DMS79 (cell line): ENCODE measurements at regions not wholly inside any gene's neighbourhood (a gene's known extent, or its start where the extent isn't known, plus 50 kb on each side); places are given as distances from the start of the nearest gene placed in this dataset.
"Not testable (repeated sequence)": the region's sequence is repeated elsewhere in the genome, so short reads cannot be mapped to it uniquely, and the experiment has no call there.

Source experiments
- DNase-seq: peaks from one replicate; lab custom pipeline; 2025; lab: John Stamatoyannopoulos, UW

DNA sequence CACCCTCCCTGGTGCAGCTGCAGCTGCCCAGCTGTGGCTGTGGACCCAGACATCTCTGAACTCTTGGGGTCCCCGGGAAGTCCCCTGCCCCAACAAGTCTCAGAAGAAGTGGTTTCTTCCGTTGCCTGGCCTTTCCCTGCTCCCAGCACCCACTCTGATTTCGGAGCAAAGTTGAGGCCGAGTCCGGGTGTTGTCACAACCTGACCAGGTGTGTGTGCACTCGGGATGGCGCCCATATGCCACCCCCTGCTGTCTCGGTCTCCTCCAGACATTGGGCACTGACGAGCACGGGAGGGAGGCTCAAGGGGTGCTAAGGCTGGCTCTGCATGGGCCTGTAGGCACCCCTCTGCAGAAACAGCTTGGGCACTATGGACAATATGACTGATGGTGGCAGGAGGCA is 1055.3 kb downstream of the REEP3 start:
- no peak for DNase-seq

DNA sequence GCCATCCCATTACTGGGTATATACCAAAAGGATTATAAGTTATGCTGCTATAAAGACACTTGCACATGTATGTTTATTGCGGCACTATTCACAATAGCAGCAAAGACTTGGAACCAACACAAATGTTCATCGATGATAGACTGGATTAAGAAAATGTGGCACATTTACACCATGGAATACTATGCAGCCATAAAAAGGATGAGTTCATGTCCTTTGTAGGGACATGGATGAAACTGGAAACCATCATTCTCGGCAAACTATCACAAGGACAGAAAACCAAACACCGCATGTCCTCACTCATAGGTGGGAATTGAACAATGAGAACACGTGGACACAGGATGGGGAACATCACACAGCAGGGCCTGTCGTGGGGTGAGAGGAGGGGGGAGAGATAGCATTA is 1057.6 kb downstream of the REEP3 start:
- not testable (repeated sequence) for DNase-seq

DNA sequence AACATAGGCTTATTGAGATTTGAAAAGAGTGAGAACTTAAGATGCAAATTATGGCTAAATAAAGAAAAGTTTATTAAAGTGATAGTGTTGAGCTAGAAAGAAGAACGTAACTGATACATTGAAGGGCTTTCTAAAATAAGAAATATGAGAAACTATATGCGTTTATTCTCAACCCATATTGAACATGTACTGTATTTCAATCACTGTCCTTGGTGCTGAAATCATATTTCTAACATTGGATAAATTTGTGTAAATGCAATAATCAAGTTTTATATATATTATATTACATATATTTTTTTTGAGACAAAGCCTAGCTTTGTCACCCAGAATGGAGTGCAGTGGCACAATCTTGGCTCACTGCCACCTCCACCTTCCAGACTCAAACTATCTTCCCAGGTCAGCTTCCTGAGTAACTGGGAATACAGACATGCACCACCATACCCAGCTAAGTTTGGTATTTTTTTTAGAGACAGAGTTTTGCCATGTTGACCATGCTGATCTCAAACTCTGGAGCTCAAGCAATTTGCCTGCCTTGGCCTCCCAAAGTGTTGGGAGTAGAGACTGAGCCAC is 1065.8 kb downstream of the REEP3 start:
- DNase-seq = no peak

DNA sequence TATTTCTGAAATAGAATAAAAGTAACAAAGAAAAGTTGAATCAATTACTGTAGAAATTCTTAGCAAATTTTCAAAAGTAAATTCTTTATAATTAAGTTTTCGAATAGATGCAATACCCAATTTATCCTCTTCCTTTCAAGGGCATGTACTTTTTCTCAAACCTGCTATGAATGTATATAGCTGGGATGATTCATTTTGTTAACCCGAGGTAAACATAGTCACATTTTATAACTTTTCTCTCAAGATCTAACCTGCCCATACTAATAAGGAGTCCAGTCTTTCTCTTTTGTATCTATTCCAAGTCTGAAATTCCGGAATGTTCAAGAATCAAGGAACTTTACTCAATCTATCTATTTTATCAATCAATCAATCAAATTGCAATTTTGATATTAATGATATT is 1072.9 kb downstream of the REEP3 start:
- no peak for DNase-seq

DNA sequence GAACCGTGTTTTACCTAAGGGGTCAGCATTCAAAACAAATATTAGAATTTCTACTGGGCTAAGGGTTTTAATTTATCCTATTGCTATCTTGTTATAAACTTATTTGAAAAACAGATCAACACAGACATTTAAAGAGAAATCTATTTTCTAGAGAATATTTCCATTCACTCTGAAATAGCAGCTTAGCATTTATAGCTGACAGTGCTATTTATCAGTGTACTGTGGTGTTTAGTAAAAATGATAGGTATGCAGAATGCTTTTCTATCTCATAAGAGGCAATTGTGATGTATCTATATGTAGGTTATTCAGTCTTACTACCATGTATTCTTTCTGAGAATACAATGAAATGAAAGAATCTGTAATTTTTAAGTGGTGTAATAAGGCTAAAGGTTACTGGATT is 1077.4 kb downstream of the REEP3 start:
- DNase-seq = no peak

DNA sequence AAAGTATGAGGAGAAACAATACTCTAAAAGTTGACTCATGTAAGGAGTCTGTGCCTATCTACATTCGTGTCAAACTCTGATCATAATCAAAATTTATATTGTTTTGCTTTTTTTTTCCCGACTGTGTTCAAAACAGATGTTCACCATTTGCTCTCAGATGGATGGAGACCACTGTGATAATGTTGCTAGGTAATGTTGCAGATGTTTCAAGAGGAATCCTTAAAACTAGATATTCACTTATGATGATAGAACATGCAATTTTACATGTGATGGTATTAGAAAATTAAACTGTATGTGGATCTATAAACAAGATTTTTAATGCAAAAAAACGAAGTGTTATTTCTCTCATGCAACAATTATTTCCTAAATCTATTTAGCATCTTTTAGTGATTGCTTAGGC is 1080.1 kb downstream of the REEP3 start:
- DNase-seq = no peak

DNA sequence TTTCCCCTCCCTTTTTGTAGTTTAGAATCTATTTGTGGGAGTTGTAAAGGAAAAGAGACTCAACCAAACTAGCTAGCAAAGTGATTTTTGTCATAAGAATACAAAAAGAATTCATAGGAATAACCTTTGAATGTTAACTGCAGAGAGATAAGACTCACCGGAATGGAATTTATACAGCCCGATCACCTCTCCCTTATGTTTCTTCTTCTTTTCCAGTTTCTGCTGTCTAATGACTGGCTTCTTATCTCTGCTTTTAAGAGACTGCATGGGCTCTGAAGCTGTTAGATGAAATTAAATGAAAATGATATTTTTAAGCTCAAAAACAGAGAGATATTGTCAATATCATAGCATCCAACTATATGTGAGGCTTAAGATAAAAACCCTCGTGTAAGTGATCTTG is 1095.9 kb downstream of the REEP3 start:
- DNase-seq = no peak

DNA sequence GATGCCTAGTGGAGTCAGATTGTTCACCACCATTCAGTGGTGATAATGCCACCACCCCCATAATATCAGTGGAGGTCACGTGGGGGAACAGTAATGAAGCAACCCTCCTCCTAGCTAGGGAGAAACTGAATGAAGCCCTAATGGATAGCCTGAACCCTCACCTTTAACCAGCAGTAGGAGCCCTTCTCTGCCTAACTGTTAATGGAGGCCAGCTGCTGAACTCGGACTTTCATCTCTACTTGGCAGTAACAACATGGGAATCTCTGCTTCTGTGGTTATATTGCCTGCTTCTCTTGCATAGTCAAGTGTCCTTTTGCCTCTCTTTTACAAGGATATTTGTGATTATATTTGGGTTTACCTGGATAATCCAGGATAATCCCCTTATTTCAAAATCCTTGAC is 1097.9 kb downstream of the REEP3 start:
- no peak for DNase-seq

DNA sequence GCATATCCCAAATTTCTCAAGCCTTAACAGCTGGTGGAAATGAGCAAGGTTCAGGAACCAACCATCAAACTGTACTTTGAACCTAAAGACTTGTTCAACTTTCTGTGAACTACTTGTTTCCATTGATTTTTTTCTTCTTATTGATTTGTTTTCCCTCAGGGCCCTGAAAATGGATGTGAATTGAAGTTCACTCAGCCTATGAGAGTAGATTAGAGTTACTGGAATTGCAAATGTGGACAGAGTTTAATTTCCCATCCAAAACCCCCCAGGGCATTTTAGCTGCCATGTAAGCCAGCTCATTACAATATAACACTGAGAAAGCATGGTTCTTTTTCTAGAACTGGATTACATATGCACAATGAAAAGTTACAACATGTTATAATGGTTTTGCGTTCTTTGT is 1105.7 kb downstream of the REEP3 start:
- DNase-seq = no peak

DNA sequence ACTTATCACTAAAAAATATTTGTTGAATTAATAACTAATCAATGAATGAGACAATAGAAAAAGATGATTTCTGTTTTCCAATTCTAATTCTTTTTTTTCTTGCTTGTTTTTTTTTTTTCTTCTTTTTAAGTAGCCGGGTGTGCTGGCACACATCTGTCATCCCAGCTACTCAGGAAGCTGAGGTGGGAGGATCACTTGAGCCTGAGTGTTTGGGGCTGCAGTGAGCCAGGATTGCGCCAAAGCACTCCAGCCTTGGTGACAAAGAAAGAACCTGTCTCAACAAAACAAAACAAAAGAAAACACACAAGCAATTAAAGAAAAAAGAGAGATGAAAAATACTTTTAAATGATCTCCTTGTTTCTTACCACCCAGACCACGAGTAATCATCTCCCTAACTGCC is 1109.3 kb downstream of the REEP3 start:
- no peak for DNase-seq

DNA sequence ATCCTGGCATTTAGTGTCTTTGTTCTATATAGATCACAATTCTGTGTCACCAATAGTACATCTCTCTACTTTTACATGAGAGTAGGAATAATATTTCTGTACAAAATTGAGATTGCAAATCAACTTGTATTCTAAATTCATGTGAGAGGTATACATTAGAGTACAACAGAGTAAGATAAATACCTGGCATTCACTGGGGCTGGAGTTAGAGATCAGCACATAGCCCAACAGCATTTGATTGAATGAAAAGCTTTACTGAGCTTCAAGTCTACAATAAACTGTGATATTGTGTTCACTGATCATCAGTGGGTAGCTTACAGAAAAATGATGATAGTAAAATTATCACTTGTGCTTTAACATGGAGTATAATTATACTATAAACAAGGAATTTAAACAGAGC is 1114.7 kb downstream of the REEP3 start:
- DNase-seq = no peak

DNA sequence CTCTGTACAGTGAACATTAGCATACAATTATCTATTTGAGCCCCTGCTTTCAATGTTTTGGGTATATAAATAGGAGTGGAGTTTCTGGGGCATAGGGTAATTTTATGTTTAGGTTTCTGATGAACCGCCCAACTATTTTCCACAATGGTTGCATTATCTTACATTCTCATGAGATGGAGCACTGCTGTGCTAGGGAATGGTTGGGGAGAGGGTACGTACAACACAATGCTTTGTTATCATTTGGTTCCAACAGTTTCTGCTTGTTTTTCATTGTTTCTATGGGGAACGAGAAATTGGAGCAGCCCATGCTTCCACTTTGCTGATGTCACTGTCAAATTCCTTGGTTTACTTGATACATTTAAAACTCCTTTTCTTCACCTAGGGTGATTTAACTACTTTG is 1115.3 kb downstream of the REEP3 start:
- DNase-seq = no peak

DNA sequence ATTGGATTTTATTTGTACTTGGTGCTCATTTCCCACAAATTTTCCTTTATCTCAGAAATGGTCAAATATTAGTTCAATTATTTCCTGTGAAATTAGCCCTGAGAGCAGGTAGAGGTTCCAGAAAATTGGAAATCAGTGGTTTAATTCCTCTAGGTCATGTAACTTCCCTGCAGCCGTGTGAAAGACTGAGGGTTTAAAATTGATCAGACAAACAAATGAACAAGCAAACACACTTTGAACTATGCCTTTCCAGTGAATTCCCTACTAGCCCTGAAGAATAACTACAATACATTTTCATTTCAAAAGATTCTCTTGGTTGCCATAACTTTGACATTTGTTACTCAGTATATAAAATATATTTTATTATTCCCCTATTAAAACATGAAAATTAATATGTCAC is 1116.7 kb downstream of the REEP3 start:
- no peak for DNase-seq

DNA sequence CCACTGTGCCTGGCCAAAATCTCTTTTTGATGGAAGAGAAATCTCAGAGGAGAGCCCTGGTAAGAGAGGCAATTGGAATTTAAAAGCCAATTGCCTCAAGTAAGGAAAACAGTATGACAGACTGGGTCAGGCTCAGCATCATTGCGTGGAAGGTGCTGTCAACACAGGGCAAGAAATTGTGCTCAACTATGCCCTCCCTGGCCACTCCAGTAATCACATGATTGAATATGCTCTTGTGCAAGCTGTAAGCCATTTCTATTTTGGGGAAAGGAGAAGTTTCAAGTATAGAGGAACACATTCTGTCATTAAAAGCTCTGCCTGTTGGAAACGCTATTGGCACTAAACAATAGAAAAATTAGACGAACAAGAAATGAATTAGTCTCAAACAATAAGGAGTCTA is 1127.7 kb downstream of the REEP3 start:
- no peak for DNase-seq

DNA sequence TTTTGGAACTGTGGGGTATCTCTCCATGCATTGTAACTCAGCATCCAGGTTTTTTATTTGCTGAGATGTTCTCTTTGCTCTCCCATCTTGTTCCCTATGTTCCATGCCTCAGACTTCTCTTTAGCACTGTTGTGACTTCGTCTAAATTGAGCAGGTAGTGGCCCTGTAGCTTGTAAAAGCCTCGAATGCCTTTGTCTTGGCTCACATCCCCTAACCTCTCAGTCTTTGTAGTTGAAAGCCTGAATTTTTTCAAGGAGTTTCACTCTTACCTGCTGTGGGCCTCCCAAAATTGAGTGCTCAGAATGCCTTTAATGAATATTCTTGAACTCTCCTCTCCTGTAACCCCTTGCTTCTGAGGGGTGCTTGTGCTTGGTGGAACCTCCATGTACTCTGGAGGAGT is 1137.3 kb downstream of the REEP3 start:
- DNase-seq = no peak

DNA sequence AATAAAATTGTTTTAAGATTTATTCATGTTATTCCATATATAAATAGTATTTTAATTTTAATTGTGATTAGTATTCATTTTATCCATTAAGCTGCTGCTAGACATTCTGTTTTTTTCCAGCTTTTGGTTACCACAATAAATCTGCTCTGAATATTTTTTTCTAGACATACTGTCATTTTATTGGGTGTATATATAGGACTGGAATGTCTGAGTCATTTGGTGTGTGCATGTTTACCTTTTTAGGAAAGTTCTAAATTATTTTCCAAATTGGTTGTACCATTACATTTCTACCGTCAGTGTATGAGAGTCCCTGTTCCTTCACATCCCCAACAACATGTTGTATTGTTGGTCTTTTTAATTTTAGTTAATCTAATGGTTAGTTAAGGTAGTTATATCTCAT is 1138.1 kb downstream of the REEP3 start:
- no peak for DNase-seq

DNA sequence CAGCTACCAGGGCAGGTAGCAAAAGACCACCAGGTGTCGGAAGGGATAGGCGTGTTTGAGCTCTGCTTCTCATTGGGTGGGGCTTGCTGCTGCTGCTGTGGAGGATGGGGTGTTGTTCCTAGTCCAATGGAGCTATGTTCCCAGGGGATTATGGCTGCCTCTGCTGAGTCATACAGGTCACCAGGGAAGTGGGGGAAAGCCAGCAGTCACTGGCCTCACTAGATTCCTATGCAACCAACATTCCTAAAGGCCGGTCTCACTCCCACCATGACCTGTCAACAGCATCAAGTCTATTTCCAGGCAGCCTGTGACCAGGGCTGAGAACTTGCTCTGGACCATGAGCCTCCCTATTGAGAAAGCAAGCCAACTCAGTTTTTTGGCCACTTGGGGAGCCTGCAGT is 1160.8 kb downstream of the REEP3 start:
- no peak for DNase-seq

DNA sequence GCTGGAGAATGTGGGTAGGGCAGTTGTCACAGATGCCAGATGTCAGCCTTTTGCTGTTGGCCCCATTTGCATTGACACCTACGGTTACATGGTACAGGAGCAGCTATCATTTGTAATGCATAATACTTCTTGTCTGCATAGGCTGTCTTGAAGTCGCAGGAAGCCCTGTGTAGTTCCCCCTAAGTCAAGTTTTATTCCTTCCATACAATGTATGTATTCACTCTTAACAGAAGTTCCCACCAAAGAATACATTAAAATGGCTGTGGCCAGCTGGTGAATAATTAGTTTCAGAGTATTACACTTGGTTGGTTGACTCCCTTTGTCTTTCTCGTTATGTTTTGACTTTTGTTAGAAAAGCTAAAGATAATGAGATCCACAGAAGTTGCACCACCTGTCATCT is 1169.0 kb downstream of the REEP3 start:
- no peak for DNase-seq

DNA sequence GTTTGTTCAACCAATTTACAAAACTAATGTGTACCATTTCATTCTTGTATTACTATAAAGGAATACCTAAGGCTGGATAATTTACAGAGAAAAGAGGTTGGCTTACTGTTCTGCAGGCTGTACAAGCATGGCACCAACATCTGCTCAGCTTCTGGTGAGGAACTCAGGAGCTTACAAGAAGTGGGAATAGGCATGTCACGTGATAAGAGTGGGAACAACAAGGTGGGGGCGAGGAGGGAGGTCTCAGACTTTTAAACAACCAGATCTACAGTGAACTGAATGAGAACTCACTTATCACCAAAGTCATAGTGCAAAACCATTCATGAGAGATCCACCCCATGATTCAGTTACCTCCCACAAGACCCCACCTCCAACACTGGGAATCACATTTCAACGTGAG is 1178.0 kb downstream of the REEP3 start:
- no peak for DNase-seq

DNA sequence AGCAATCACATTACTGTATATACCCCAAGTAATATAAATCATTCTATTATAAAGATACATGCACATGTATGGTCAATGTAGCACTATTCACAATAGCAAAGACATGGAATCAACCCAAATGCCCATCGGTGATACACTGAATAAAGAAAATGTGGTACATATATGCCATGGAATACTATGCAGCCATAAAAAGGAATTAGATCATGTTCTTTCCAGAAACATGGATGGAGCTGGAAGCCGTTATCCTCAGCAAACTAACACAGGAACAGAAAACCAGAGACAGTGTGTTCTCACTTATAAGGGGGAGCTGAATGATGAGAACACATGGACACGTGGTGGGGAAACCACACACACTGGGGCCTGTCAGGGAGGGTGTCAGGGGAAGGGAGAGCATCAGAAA is 1180.9 kb downstream of the REEP3 start:
- not testable (repeated sequence) for DNase-seq

DNA sequence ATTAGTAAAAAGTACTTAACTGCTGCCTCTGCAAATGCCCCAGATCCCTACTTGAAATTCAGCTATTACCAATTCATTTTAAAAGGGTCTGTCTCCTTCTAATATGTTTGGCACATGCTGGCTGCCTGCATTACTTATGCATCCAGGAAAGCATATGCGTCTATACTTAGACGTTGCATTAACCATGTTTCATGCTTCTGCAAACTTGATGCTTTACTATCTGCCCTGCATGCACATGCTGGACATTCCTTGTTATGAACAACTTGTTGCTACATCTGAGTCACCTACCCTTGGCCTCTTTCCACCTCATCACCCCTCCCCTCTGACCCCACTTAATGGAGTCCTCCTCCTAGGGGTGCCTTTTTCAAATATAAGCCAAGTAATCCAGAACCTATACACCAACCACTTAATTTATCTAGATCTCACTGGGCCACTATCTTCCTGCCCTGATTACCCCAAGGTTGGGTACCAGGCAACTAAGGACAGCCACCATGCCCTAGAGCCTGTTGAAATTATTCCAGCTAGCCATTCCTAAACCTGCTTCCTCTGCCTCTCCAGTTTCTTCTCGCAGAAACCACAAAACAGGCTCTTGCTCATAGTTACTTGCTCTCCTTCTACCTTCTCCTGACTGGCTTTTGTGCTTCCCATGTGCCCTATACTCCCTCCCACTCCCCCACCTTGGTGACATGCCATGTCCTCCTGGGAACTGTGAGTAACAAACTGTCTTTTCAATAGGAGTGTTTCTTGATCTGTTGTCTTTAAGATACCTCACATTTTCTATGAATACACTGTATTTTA is 1187.9 kb downstream of the REEP3 start:
- DNase-seq = no peak

DNA sequence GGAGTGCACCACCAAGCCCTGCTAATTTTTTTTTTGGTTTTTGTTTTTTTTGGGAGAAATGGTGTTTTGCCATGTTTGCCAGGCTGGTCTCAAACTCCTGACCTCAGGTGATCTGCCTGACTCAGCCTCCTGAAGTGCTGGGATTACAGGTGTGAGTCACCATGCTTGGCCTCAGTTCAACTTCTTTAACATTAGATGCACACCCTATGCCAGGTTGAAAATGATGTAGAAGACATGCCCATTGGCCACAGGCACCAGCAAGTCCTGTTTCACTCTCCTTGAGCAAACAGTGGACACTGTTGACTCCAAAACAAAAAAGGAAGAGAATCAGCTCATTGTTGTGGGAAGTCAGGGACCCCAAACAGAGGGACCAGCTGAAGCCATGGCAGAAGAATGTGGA is 1205.3 kb downstream of the REEP3 start:
- DNase-seq = no peak

DNA sequence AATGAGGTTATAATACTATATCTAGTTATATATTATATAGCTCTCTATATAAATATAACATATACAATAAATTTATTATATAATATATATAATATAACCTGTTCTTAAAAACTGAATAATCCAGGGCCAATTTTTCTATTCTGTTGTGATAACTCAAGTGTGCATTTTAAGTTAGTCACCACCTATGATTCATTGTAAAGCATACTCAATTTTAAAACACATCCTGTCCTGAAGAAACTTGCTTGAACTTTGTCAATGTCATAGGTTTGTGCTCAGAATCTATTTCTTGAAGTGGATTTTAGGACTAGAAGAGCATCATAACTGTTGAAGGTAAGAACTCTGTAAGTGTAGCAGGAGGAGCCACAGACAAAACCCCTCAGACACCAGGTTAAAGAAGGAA is 1209.8 kb downstream of the REEP3 start:
- no peak for DNase-seq

DNA sequence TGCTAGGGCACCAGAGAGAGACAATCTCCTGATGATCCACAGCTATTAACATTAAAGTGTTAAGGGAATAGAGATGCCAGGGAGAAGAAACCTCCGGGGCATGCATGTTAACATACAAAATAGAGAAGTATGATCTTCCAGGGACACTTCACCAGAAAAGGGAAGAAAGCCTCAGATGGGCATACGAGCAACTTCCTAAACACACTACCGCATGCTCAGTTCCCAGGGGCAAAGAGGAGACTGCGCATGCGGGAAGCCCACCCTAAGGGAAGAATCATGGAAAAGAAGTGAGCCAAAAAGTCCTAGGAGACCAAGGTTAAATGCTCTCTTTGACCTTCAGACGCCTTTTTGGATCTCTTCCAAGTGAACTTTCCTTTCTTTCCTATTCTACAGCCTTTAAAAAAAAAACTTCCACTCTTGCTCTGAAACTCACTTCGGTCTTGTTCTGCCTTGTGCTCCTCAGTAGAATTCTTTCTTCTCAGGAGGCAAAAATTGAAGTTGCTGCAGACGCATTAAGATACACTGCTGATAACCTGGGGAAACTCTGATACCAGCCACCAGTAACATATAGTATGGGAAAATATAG is 1211.3 kb downstream of the REEP3 start:
- DNase-seq = no peak
